Parathyroid adenoma (tissue), 2 donors: ENCODE measurements at regions not wholly inside any gene's neighbourhood (a gene's known extent, or its start where the extent isn't known, plus 50 kb on each side); places are given as distances from the start of the nearest gene placed in this dataset.

Source experiments
- H2AFZ ChIP-seq: fragments of 300-600 bp; sonication (generic); one replicate; pipeline ENCODE4 v1.7.0; 2017; ENCODE audit warnings: antibody characterized with exemption, mild to moderate bottlenecking
- H3K27ac ChIP-seq: fragments of 300-600 bp; sonication (generic); one replicate; pipeline ENCODE4 v1.7.0; 2017
- H3K27me3 ChIP-seq: fragments of 300-600 bp; sonication (generic); one replicate; pipeline ENCODE4 v1.7.0; 2017; ENCODE audit warnings: low read length; ENCODE audit not compliant: control insufficient read depth, insufficient read depth
- H3K36me3 ChIP-seq: fragments of 300-600 bp; sonication (generic); one replicate; pipeline ENCODE4 v1.7.0; 2017; ENCODE audit warnings: low read length; ENCODE audit not compliant: control insufficient read depth, insufficient read depth
- H3K4me1 ChIP-seq: fragments of 300-600 bp; sonication (generic); one replicate; pipeline ENCODE4 v1.7.0; 2017; ENCODE audit warnings: control low read depth
- H3K4me2 ChIP-seq: fragments of 300-600 bp; sonication (generic); one replicate; pipeline ENCODE4 v1.7.0; 2017; ENCODE audit warnings: low read length
- H3K4me3 ChIP-seq: fragments of 300-600 bp; sonication (generic); one replicate; pipeline ENCODE4 v1.7.0; 2017; ENCODE audit warnings: low read depth, low read length
- H3K79me2 ChIP-seq: fragments of 300-600 bp; sonication (generic); one replicate; pipeline ENCODE4 v1.7.0; 2017; ENCODE audit warnings: control low read depth
- H3K9ac ChIP-seq: fragments of 300-600 bp; sonication (generic); one replicate; pipeline ENCODE4 v1.7.0; 2017; ENCODE audit warnings: mild to moderate bottlenecking
- H3K9me3 ChIP-seq: fragments of 300-600 bp; sonication (generic); one replicate; pipeline ENCODE4 v1.7.0; 2017; ENCODE audit warnings: low read length; ENCODE audit not compliant: control insufficient read depth
- CTCF ChIP-seq: fragments of 300-600 bp; sonication (generic); IDR thresholded peaks from one replicate; pipeline ENCODE4 v1.7.0; 2017; ENCODE audit warnings: antibody characterized with exemption, mild to moderate bottlenecking
- donor health status: primary hyperparathyroidism.

- Histone ChIP-seq H3K27me3 (no peaks in the 10 kb centered on the region), H3K4me2 (no peak overlapping the region), H2AFZ (no peak overlapping the region), H3K79me2 (no peaks in the 10 kb centered on the region), H3K36me3 (no peaks in the 10 kb centered on the region), H3K4me1 (no peaks in the 10 kb centered on the region), H3K4me3 (no peak overlapping the region), H3K9ac (no peak overlapping the region), H3K27ac (no peak overlapping the region), H3K9me3 (no peaks in the 10 kb centered on the region)
- TF ChIP-seq CTCF = no peak
These were observed 1353.5 kb downstream of the ROBO1 start for GRCh38 chr3:78414261-78414660.

DNA sequence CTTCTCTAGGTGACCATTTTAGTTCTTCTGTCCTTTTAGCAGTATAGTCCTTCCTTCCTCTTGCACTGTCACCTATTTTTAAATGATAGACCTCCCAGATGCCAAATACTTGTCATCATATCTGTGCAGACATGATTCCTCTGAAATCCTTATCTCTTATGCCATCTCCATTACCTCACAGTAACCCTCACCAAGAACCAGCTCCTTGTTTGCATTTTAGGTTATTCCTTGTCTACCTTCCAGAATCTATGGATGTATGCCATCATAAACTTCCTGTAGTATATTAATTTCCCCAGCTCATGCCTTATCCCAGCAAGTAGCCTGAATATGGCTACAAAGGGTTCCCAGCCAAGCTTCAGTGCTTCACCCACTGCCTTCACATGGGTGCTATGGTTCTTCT lies 1347.2 kb downstream of the ROBO1 start:
- H3K9ac ChIP-seq = no peak overlapping the region
- no peak overlapping the region for H3K4me3 ChIP-seq
- H3K36me3 ChIP-seq = no peaks in the 10 kb centered on the region
- no peak for TF ChIP-seq CTCF
- no peaks in the 10 kb centered on the region for H3K79me2 ChIP-seq
- no peaks in the 10 kb centered on the region for H3K9me3 ChIP-seq
- no peak overlapping the region for H2AFZ ChIP-seq
- no peak overlapping the region for H3K27ac ChIP-seq
- no peaks in the 10 kb centered on the region for H3K4me1 ChIP-seq
- H3K4me2 ChIP-seq = no peak overlapping the region
- H3K27me3 ChIP-seq = no peaks in the 10 kb centered on the region

- H3K79me2 ChIP-seq = no peaks in the 10 kb centered on the region
- H3K36me3 ChIP-seq = no peaks in the 10 kb centered on the region
- H3K9ac ChIP-seq = no peak overlapping the region
- no peaks in the 10 kb centered on the region for H3K27me3 ChIP-seq
- H3K9me3 ChIP-seq = no peaks in the 10 kb centered on the region
- no peak overlapping the region for H3K4me2 ChIP-seq
- no peak for TF ChIP-seq CTCF
- H3K27ac ChIP-seq = no peak overlapping the region
- H3K4me1 ChIP-seq = no peaks in the 10 kb centered on the region
- no peak overlapping the region for H3K4me3 ChIP-seq
- no peak overlapping the region for H2AFZ ChIP-seq
These were observed 1346.4 kb downstream of the ROBO1 start for GRCh38 chr3:78421247-78421966.

GRCh38 chr3:78424656-78425055 lies 1343.1 kb downstream of the ROBO1 start:
- no peaks in the 10 kb centered on the region for H3K9me3 ChIP-seq
- no peaks in the 10 kb centered on the region for H3K36me3 ChIP-seq
- H2AFZ ChIP-seq = no peak overlapping the region
- no peak overlapping the region for H3K27ac ChIP-seq
- peaks cover 2% of the 10 kb centered on the region for H3K4me1 ChIP-seq
- H3K9ac ChIP-seq = no peak overlapping the region
- no peak overlapping the region for H3K4me3 ChIP-seq
- no peaks in the 10 kb centered on the region for H3K79me2 ChIP-seq
- no peaks in the 10 kb centered on the region for H3K27me3 ChIP-seq
- no peak for TF ChIP-seq CTCF
- no peak overlapping the region for H3K4me2 ChIP-seq

DNA sequence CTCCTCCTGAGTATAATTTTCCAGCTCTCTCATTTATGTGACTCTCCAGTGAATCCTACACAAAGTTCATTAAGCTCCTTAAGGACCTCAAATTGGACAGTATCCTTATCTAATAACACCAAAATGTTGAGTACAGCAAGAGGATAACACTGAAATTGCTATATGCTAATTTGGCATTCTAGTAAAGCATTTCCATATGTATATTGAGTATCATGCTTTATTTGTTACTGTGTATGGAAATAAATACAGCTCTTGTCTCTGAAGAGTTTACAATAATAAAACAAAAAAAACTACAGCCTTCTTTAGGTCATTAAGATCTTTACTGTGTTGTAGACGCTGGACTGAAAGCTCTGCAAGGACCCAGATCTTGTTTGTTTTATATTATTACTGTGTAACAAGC lies 1341.3 kb downstream of the ROBO1 start:
- H3K36me3 ChIP-seq = no peaks in the 10 kb centered on the region
- H2AFZ ChIP-seq = no peak overlapping the region
- H3K27me3 ChIP-seq = no peaks in the 10 kb centered on the region
- no peak overlapping the region for H3K9ac ChIP-seq
- no peak overlapping the region for H3K27ac ChIP-seq
- H3K4me1 ChIP-seq = peaks cover 2% of the 10 kb centered on the region
- H3K79me2 ChIP-seq = no peaks in the 10 kb centered on the region
- no peak for TF ChIP-seq CTCF
- no peaks in the 10 kb centered on the region for H3K9me3 ChIP-seq
- H3K4me2 ChIP-seq = no peak overlapping the region
- H3K4me3 ChIP-seq = no peak overlapping the region
